Panc1 (cell line): ENCODE measurements at regions not wholly inside any gene's neighbourhood (a gene's known extent, or its start where the extent isn't known, plus 50 kb on each side); places are given as distances from the start of the nearest gene placed in this dataset.

ENCODE experiments used
- ATAC-seq: fragments of 200-7000 bp; cut with Tn5 transposase; 2 replicates; pipeline ENCODE4 v1.9.1; 2020; ENCODE audit warnings: mild to moderate bottlenecking, moderate library complexity
- BruUV-seq: library from RNA; stranded (reverse); fragments of 400-500 nt; replicated peaks from 2 replicates; lab custom pipeline; 2021; lab: Mats Ljungman, UMichigan
- CTCF ChIA-PET: fragments of 300-600 bp; sonication (Branson Sonifier 250); formaldehyde crosslinking; loops from one replicate; lab custom pipeline; 2022; ENCODE audit warnings: antibody characterized with exemption; lab: Charles Lee
- POLR2A ChIA-PET: fragments of 300-600 bp; sonication (Branson Sonifier 250); formaldehyde crosslinking; loops from one replicate; lab custom pipeline; 2022; ENCODE audit warnings: antibody characterized with exemption; lab: Charles Lee
- DNase-seq: peaks from one replicate; pipeline ENCODE4 v3.0.0-alpha.2; 2010; ENCODE audit warnings: low read depth, low spot score
- H3K27ac ChIP-seq: 2 replicates; pipeline ENCODE4 v1.5.1; 2011; ENCODE audit warnings: mild to moderate bottlenecking, low read length, inconsistent platforms
- H3K27me3 ChIP-seq: fragments of 200-500 bp; sonication (Bioruptor generic); 2 replicates; pipeline ENCODE4 v1.6.0; 2014; ENCODE audit warnings: low read length, inconsistent platforms; ENCODE audit not compliant: control insufficient read depth, insufficient read depth
- H3K36me3 ChIP-seq: fragments of 200-500 bp; sonication (Bioruptor generic); 2 replicates; pipeline ENCODE4 v1.5.1; 2014; ENCODE audit warnings: inconsistent platforms, mild to moderate bottlenecking, low read length, moderate library complexity; ENCODE audit not compliant: control insufficient read depth, insufficient read depth
- H3K4me1 ChIP-seq: 2 replicates; pipeline ENCODE4 v1.5.1; 2011; ENCODE audit warnings: inconsistent platforms, mild to moderate bottlenecking, low read length, moderate library complexity; ENCODE audit not compliant: control insufficient read depth, insufficient read depth
- H3K4me3 ChIP-seq, 2 experiments: 2 replicates each; pipeline ENCODE4 v1.5.1; 2011 to 2012; ENCODE audit warnings: low read depth in 2 of 2, low read length in 2 of 2, mild to moderate bottlenecking in 2 of 2, inconsistent platforms in 1 of 2, moderate library complexity in 1 of 2
- H3K9me3 ChIP-seq: fragments of 200-500 bp; sonication (Bioruptor generic); 2 replicates; pipeline ENCODE4 v1.5.1; 2014; ENCODE audit warnings: low read depth, mild to moderate bottlenecking, inconsistent platforms, low read length, moderate library complexity; ENCODE audit not compliant: control insufficient read depth, insufficient read depth
- CTCF ChIP-seq: fragments of 450-650 bp; IDR thresholded peaks from 2 replicates; pipeline ENCODE4 v1.5.1; 2017; ENCODE audit warnings: mild to moderate bottlenecking
- POLR2AphosphoS5 ChIP-seq: IDR thresholded peaks from 2 replicates; pipeline ENCODE4 v1.6.1; 2012; ENCODE audit warnings: mild to moderate bottlenecking, low read depth, low read length, moderate library complexity
- REST ChIP-seq, 2 experiments: IDR thresholded peaks; 2 replicates each; pipeline ENCODE4 v1.6.1; 2011 to 2012; ENCODE audit warnings: low read depth in 2 of 2, control low read depth in 1 of 2, low read length in 1 of 2, mild to moderate bottlenecking in 1 of 2, moderate library complexity in 1 of 2; ENCODE audit not compliant: insufficient read depth in 1 of 2
- SIN3A ChIP-seq: IDR thresholded peaks from 2 replicates; pipeline ENCODE4 v1.6.1; 2012; ENCODE audit warnings: low read depth, mild to moderate bottlenecking, low read length, moderate library complexity, borderline replicate concordance; ENCODE audit not compliant: insufficient read depth
- TCF7L2 ChIP-seq: IDR thresholded peaks from 2 replicates; pipeline ENCODE4 v1.6.1; 2011; ENCODE audit warnings: mild to moderate bottlenecking, low read depth, low read length, inconsistent platforms
- in situ Hi-C: cut with HindIII; loops from 2 replicates; pipeline ENCODE4 v1.10.0; 2016; ENCODE audit warnings: low sequenced_read_pairs, low pct_unique_long_range_greater_than_20kb
- intact Hi-C: fragments of 100-400 bp; cut with micrococcal nuclease; formaldehyde crosslinking; loops from one replicate; pipeline ENCODE4 v1.10.0; 2022; ENCODE audit not compliant: unreplicated experiment

- H3K4me1 ChIP-seq: no peaks in the 10 kb centered on the region
- ATAC-seq: no peak
- no peak for TF ChIP-seq SIN3A
- H3K27ac ChIP-seq: no peak overlapping the region
- DNase-seq: no peak
- no peaks in the 10 kb centered on the region for H3K36me3 ChIP-seq
- H3K4me3 ChIP-seq: no peak overlapping the region
- POLR2A ChIA-PET: no interaction called here
- intact Hi-C loops (no loop called here), in situ Hi-C loops (no loop called here)
- peaks cover 3% of the 10 kb centered on the region; the same call in 1 of the 2 replicates for H3K9me3 ChIP-seq
- no TSS peak for BruUV-seq
- no peaks in the 10 kb centered on the region for H3K27me3 ChIP-seq
- CTCF ChIA-PET: no interaction called here
Observed at GRCh38 chr16:86643671-86644070, 65.3 kb downstream of the FOXL1 start.

GRCh38 chr16:86647561-86647960 lies 69.2 kb downstream of the FOXL1 start:
- no peak overlapping the region for H3K4me3 ChIP-seq
- ChIA-PET POLR2A (no interaction called here), CTCF (no interaction called here)
- intact Hi-C loops: no loop called here
- no TSS peak for BruUV-seq
- no peaks in the 10 kb centered on the region for H3K4me1 ChIP-seq
- no peaks in the 10 kb centered on the region for H3K36me3 ChIP-seq
- no peak for ATAC-seq
- no peak overlapping the region for H3K27ac ChIP-seq
- in situ Hi-C loops: no loop called here
- H3K27me3 ChIP-seq: no peaks in the 10 kb centered on the region
- no peak for DNase-seq
- TF ChIP-seq SIN3A (no peak), POLR2AphosphoS5 (no peak), TCF7L2 (no peak), REST (IDR thresholded peaks at IDR 0.05; ENCODE audit: insufficient read depth in 1 of 2, low read depth in 2 of 2, low read length in 1 of 2) (no peak), CTCF (no peak)
- H3K9me3 ChIP-seq: peaks cover 3% of the 10 kb centered on the region; the same call in 1 of the 2 replicates

GRCh38 chr16:86649875-86650274 lies 71.5 kb downstream of the FOXL1 start:
- DNase-seq (no peak), ATAC-seq (no peak)
- Histone ChIP-seq H3K4me1 (no peaks in the 10 kb centered on the region), H3K9me3 (peaks cover 3% of the 10 kb centered on the region; the same call in 1 of the 2 replicates), H3K27ac (no peak overlapping the region), H3K4me3 (no peak overlapping the region), H3K27me3 (no peaks in the 10 kb centered on the region), H3K36me3 (no peaks in the 10 kb centered on the region)
- in situ Hi-C loops (no loop called here), intact Hi-C loops (no loop called here)
- ChIA-PET POLR2A (no interaction called here), CTCF (no interaction called here)
- TF ChIP-seq TCF7L2: no peak
- TF ChIP-seq SIN3A: no peak
- TF ChIP-seq POLR2AphosphoS5: no peak
- no peak for TF ChIP-seq REST (IDR thresholded peaks at IDR 0.05; ENCODE audit: insufficient read depth in 1 of 2, low read depth in 2 of 2, low read length in 1 of 2)
- TF ChIP-seq CTCF: no peak
- BruUV-seq: no TSS peak
